Fibroblast of mammary gland (primary cell): ENCODE measurements at regions not wholly inside any gene's neighbourhood (a gene's known extent, or its start where the extent isn't known, plus 50 kb on each side); places are given as distances from the start of the nearest gene placed in this dataset.

Experiments
- DNase-seq: peaks from one replicate; pipeline ENCODE4 v3.0.0-alpha.2; 2010; ENCODE audit warnings: low read depth
- H3K4me3 ChIP-seq: 2 replicates; pipeline ENCODE4 v1.5.1; 2011; ENCODE audit warnings: low read depth, mild to moderate bottlenecking, low read length, moderate library complexity; ENCODE audit not compliant: control insufficient read depth
- CTCF ChIP-seq: conservative IDR thresholded peaks from 2 replicates; pipeline ENCODE4 v1.5.1; 2011; ENCODE audit warnings: low read depth, low read length, inconsistent platforms; ENCODE audit not compliant: control insufficient read depth, insufficient read depth

- DNase-seq = no peak
- TF ChIP-seq CTCF = no peak
- H3K4me3 ChIP-seq = no peak overlapping the region
Observed at GRCh38 chr2:47315475-47315874, 53.6 kb upstream of the EPCAM start.

GRCh38 chr2:47313728-47314127 is 55.4 kb upstream of the EPCAM start:
- DNase-seq = no peak
- no peak overlapping the region for H3K4me3 ChIP-seq
- no peak for TF ChIP-seq CTCF

- no peak for TF ChIP-seq CTCF
- no peak for DNase-seq
- H3K4me3 ChIP-seq = no peak overlapping the region
Observed at GRCh38 chr2:47313141-47313691, 55.9 kb upstream of the EPCAM start.

GRCh38 chr2:47312491-47312850 is 56.6 kb upstream of the EPCAM start:
- TF ChIP-seq CTCF = no peak
- no peak for DNase-seq
- H3K4me3 ChIP-seq = no peak overlapping the region

GRCh38 chr2:47311764-47312490 is 57.2 kb upstream of the EPCAM start:
- H3K4me3 ChIP-seq = no peak overlapping the region
- no peak for TF ChIP-seq CTCF
- DNase-seq = no peak

- H3K4me3 ChIP-seq = no peak overlapping the region
- no peak for TF ChIP-seq CTCF
- DNase-seq = no peak
Observed at GRCh38 chr2:47310801-47311560, 58.1 kb upstream of the EPCAM start.
